ENCODE measurements at regions not wholly inside any gene's neighbourhood (a gene's known extent, or its start where the extent isn't known, plus 50 kb on each side); places are given as distances from the start of the nearest gene placed in this dataset.

DNA sequence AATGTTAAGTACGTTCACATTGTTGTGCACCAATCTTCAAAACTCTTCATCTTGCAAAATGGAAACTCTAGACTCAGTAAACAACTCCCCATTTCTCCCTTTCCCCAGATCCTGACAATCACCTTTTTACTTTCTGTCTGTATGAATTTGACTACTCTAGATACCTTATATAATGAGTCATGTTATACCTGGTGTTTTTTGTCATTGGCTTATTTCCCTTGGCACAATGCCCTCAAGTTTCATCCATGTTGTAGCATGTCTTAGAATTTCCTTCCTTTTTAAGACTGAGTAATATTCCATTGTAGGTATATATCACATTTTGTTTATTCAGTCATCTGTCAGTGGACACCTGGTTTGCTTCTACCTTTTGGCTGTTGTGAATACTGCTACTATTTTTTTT, 399.5 kb downstream of the LMO4 start:
- no peak for TF ChIP-seq POLR2A (IDR thresholded peaks at IDR 0.05)
- TF ChIP-seq, protein P1, sequence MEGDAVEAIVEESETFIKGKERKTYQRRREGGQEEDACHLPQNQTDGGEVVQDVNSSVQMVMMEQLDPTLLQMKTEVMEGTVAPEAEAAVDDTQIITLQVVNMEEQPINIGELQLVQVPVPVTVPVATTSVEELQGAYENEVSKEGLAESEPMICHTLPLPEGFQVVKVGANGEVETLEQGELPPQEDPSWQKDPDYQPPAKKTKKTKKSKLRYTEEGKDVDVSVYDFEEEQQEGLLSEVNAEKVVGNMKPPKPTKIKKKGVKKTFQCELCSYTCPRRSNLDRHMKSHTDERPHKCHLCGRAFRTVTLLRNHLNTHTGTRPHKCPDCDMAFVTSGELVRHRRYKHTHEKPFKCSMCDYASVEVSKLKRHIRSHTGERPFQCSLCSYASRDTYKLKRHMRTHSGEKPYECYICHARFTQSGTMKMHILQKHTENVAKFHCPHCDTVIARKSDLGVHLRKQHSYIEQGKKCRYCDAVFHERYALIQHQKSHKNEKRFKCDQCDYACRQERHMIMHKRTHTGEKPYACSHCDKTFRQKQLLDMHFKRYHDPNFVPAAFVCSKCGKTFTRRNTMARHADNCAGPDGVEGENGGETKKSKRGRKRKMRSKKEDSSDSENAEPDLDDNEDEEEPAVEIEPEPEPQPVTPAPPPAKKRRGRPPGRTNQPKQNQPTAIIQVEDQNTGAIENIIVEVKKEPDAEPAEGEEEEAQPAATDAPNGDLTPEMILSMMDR (IDR thresholded peaks at IDR 0.05), result no peak
